Endometrium (tissue), 2 donors: ENCODE measurements at regions not wholly inside any gene's neighbourhood (a gene's known extent, or its start where the extent isn't known, plus 50 kb on each side); places are given as distances from the start of the nearest gene placed in this dataset.
"Not testable (repeated sequence)": the region's sequence is repeated elsewhere in the genome, so short reads cannot be mapped to it uniquely, and the experiment has no call there.

ENCODE experiments used
- FAIRE-seq: peaks from 2 replicates; lab custom pipeline; 2012; peaks lifted over from hg19 to GRCh38; lab: Jason Lieb, UNC
- donor health status: control.
- donor health status: control.

- no peak for FAIRE-seq
Observed at GRCh38 chr20:22690616-22691179, 106.3 kb upstream of the FOXA2 start.

DNA sequence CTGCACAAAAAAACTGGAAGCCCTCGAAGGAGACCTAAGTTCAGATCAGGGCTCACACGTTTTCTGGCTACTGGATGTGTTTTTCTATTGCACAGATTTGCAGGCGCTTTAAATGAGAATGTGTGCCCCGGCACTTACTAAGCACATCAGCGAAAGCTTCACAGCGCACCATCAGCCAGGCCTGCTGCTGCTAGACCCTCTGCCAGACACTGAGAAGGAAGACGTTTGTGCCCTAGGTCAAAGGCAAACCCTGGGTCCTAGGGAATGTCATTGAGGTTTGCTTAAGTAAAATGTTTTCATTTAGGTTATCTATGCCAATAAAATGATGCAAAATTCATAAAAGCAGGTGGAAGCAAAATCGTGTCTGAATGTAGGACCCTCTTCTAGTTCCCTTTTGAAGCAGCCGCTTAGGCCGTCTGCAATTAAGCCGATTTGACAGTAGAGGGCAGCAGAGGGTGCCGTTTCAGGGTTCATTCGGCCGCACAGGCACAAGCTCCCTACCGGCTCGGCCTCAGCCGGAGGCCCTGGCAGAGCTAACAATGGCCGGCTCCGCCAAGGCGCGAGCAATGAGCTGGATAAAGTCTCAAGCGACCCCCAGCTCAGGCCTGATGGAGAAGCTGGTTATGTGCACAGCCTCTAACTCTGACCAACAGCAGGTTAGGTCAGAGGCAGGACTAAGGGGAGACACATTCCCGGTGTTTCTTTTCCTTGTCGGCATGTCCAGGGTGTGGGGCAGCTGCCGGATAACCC lies 107.2 kb upstream of the FOXA2 start:
- peak; percentile 15 for FAIRE-seq

GRCh38 chr20:22692119-22692475 lies 107.7 kb upstream of the FOXA2 start:
- FAIRE-seq, result no peak

DNA sequence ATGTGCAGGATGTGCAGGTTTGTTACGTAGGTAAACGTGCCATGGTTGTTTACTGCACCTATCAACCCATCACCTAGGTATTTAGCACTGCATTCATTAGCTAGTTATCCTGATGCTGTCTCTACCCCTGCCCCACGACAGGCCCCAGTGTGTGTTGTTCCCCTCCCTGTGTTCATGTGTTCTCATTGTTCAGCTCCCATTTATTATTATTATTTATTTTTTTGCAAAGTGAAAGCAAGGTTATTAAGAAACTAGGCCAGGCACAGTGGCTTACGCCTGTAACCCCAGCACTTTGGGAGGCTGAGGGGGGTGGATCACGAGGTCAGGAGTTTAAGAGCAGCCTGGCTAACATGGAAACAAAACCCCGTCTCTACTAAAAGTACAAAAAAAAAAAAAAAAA lies 108.2 kb upstream of the FOXA2 start:
- not testable (repeated sequence) for FAIRE-seq

- no peak for FAIRE-seq
Observed at GRCh38 chr20:22696759-22697158, 112.4 kb upstream of the FOXA2 start.

DNA sequence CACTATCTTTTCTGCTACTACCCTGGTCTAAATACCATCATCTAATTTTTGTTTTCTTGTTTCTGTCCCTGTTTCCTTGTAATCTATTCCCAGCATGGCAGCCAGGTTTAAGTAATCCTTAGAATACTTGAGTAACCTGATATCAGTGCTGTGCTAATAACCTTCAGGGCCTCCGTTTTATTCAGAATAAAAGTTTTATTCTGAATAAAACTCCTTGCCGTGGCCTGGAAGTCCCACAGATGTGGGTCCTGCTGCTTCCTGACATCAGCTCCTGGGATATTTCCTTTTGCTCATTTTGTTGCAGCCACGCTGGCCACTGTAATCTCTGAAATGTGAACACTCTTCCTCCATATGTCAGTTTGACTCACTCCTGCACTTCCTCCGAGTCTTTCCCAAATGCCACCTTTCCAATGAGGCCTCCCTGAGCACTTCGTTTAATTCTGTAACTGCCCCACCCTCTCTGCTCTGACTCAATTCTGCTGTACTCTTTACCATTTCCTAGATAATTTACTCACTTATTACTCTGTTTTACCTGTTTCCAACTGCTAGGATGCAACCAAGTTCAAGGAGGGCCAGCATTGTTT lies 114.0 kb upstream of the FOXA2 start:
- no peak for FAIRE-seq

GRCh38 chr20:22699396-22699795 lies 115.0 kb upstream of the FOXA2 start:
- FAIRE-seq, result no peak

GRCh38 chr20:22700367-22700766 lies 116.0 kb upstream of the FOXA2 start:
- FAIRE-seq, result no peak

DNA sequence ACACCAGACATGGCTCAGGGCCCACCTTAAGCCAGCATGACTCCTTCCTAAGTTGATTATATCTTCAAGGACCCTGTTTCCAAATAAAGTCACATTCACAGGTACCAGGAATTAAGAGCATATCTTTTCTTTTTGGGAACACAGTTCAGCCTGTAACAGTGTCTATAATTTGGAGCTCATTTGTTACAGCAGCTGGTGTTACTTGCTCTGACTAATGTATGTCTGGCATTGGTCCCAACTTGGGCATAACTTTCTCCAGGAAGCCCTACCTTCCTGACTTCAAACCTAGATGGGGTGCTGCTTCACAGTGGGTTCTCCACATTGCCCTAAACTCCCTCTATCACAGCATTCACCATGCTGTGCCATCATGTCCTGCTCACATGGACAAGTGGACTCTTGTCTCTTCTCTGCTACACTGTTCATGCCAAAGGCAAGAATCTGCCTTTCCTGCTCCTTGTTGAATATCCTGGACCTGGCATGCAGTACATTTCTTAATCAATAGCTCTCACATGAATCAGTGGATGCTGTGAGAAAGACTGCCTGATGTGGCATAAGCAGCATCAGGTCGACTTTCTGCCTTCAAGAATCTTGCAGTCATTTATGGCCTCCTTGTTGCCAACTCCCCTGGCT lies 117.4 kb upstream of the FOXA2 start:
- FAIRE-seq, result no peak

DNA sequence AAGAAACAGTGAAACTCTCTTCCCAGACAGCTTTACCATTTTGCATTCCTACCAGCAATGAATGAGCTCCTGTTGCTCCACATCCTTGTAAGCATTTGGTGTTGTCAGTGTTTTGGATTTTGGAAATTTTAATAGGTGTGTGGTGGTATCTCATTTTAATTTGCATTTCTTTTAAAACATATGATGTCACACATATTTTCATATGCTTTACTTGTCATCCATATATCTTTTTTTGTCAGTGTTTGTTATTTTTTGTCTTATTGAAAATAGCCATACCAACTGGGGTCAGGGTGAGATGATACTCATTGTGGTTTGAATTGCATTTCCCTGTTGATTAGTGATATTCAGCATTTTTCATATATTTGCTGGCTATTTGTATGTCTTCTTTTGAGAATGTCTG lies 119.5 kb upstream of the FOXA2 start:
- FAIRE-seq, result no peak

GRCh38 chr20:22711971-22712755 lies 127.8 kb upstream of the FOXA2 start:
- FAIRE-seq, result no peak

DNA sequence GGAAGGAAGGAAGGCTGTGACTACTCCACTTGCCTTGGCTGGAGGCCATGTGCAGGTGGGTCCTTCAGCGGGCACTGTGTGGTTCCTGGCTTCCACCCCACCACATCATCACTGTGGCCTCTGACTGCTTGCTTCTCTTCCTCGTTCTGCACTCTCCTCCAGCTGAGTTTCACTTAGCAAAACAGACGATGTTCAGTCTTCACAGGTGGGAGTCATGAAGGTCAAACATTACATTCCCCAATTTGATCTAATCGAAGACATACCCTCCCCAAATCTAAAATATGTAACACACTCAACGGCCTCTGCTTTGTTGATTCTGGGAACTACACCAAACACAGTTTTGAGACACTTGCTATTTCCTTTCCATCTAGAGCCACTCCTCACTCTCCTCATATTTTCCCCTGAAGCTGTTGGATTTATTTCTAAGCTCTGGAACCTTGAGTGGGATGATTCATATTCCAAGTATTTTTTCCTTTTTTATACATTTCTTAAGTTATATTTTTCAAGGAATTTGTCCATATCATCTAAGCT lies 132.5 kb upstream of the FOXA2 start:
- FAIRE-seq, result no peak

DNA sequence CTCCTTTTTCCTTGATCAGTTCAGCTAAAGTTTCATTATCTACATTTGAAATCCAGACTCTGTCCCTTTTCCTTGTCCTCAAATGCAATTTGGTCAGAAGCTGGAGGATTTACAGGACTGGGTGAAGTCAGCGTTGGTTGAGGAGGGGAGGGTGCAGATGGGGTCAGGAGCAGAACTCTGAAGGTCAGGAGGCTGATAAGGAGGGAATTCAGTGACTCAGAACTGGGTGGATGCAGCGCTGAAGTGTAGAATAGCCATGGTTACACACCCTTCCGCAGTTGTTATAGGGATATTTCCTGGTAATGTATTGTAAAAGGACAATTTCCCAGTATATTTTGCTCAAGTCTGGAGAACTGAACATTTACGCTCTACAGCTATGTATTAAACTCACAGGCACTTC lies 133.1 kb upstream of the FOXA2 start:
- no peak for FAIRE-seq

DNA sequence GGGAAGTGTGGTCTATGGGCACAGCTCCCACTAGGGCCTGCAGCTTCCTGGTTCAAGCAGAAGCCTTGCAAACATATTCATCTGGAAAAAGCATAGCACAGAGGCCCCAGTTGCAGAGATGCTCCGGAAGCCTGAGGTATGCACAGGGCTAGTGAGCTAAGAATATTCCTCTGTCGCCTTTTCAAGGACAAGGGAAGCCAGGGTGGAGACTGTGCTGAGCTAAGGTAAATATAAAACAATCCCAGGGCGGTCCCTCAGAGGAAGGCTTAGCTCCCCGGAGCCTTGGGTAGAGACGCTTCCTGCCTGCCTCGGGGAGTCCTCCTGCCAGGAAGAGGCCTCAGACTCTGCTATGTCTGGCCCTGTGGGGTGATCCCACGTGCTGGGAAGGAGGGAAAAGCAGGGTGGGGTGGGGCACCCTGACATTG lies 134.8 kb upstream of the FOXA2 start:
- no peak for FAIRE-seq

GRCh38 chr20:22720206-22720605 lies 135.8 kb upstream of the FOXA2 start:
- no peak for FAIRE-seq

GRCh38 chr20:22722811-22723210 lies 138.4 kb upstream of the FOXA2 start:
- FAIRE-seq, result no peak

GRCh38 chr20:22723659-22724058 lies 139.3 kb upstream of the FOXA2 start:
- no peak for FAIRE-seq

GRCh38 chr20:22728146-22728745 lies 143.9 kb upstream of the FOXA2 start:
- FAIRE-seq, result no peak

DNA sequence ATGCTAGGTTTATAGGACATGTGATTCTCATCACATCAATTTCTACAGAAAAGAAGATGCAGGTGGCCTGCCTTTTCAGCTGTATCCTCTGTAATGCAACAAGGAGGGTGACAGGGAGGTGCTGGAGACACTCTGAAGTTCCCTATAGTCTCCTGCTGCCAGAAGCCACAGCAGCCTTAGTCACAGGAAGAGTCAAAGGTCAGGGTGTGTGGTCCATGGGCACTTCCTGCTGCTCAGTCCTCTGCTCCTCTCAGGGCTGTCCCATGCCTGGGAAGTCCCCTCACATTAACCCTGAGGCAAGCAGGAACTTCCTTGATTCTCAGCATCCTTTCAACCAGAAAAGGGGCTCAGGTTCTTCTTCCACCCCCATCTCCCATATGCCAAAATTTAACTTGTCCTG lies 144.8 kb upstream of the FOXA2 start:
- FAIRE-seq, result no peak

DNA sequence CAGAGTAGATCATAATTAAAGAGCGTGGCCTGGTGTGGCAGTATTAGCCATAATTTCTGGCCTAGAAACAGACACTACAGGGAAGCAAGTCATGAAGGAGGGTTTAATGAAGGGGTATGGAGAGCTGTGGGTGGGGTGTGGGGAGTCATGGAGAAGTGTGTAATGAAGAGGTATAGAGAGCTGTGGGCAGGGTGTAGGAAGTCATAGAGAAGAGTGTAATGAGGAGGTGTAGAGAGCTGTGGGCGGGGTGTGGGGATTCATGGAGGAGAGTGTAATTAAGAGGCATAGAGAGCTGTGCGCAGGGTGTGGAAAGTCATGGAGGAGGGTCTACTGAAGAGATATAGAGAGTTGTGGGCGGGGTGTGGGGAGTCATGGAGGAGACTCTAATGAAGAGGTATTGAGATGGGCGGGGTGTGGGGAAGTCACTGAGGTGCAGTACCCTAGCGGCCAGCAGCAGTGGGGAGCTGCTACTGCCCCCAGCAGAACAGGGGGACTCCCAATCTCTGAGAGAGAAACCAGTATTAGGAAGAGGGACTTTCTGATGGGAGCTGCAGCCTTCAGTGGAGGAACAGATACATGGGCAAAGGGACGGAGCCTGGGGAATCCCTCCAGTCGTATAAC lies 145.4 kb upstream of the FOXA2 start:
- no peak for FAIRE-seq

GRCh38 chr20:22732751-22733150 lies 148.4 kb upstream of the FOXA2 start:
- FAIRE-seq, result no peak
